ENCODE measurements at regions not wholly inside any gene's neighbourhood (a gene's known extent, or its start where the extent isn't known, plus 50 kb on each side); places are given as distances from the start of the nearest gene placed in this dataset.

DNA sequence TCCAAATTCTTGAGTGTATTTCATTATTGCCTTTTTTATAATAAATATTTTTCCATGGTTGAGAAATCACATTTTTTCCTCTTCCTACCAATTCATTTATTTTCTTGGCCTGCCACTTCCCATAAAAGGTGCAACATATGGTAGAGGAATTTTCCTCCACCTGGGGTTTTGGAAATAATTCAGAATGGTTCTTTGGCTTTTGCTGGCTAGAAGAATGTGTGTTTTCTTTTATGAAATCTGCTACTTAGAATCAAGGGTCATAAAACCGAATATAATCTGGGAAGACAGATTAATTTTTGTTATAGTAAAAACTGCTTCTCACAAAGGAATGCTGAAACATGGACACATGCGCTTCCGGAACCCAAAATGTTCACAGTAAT is 54.0 kb upstream of the POMGNT2 start:
- no peak for DNase-seq (ENCODE audit: low read depth in 1 of 2, low spot score in 1 of 2)
- no peaks in the 10 kb centered on the region for H3K27me3 ChIP-seq (ENCODE audit: insufficient read depth, poor library complexity, severe bottlenecking)

DNA sequence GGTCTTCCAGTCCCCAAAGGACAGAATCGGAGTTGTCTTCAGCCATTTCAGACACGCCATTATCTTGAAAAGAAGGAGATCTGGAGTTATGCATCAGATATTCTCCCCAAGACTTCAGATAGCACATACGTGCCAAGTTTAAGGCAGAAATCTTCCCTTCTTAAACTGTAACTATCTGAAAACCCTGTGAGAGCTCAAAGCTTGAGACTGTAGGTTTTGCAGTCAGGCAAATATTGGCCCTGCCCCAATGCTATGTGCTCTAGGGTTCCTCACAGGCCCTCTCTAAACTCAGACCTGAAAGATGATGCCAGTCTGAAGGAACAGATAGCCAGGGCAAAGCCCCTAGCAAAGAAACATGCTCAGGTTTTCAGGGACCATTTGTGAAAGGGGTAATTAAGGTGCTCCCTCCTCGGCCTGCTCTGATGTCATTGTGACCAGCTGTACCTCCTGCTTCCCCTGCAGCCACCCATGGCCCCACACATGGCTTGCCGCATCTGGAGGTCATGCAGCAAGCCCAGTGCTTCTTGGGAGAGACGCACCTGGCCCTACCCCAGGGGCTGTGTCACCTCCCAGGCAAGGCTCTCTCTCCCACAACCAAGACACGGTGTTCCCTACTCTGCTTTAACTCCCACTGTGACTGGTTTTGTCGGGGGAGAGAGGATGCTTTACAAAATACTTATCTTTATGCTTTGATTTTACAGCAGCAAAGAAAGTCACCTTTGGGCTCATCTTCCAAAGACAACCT is 53.4 kb upstream of the POMGNT2 start:
- Histone ChIP-seq H3K27ac (replicated peaks) (no peak overlapping the region), H3K4me3 (replicated peaks; ENCODE audit: insufficient read depth, low read length) (no peak overlapping the region), H3K27me3 (ENCODE audit: insufficient read depth, poor library complexity, severe bottlenecking) (no peaks in the 10 kb centered on the region)
- TF ChIP-seq, protein P1, sequence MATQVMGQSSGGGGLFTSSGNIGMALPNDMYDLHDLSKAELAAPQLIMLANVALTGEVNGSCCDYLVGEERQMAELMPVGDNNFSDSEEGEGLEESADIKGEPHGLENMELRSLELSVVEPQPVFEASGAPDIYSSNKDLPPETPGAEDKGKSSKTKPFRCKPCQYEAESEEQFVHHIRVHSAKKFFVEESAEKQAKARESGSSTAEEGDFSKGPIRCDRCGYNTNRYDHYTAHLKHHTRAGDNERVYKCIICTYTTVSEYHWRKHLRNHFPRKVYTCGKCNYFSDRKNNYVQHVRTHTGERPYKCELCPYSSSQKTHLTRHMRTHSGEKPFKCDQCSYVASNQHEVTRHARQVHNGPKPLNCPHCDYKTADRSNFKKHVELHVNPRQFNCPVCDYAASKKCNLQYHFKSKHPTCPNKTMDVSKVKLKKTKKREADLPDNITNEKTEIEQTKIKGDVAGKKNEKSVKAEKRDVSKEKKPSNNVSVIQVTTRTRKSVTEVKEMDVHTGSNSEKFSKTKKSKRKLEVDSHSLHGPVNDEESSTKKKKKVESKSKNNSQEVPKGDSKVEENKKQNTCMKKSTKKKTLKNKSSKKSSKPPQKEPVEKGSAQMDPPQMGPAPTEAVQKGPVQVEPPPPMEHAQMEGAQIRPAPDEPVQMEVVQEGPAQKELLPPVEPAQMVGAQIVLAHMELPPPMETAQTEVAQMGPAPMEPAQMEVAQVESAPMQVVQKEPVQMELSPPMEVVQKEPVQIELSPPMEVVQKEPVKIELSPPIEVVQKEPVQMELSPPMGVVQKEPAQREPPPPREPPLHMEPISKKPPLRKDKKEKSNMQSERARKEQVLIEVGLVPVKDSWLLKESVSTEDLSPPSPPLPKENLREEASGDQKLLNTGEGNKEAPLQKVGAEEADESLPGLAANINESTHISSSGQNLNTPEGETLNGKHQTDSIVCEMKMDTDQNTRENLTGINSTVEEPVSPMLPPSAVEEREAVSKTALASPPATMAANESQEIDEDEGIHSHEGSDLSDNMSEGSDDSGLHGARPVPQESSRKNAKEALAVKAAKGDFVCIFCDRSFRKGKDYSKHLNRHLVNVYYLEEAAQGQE (IDR thresholded peaks at IDR 0.05; ENCODE audit: insufficient replicate concordance, low read depth): no peak
- TF ChIP-seq SPI1 (IDR thresholded peaks at IDR 0.05; ENCODE audit: borderline replicate concordance, low read depth) (no peak), POLR2AphosphoS5 (IDR thresholded peaks at IDR 0.05; ENCODE audit: low read depth) (no peak), GABPA (IDR thresholded peaks at IDR 0.05; ENCODE audit: low read depth) (no peak), CTCF (IDR thresholded peaks at IDR 0.05; ENCODE audit: insufficient read depth, low read length) (no peak)
- DNase-seq (ENCODE audit: low read depth in 1 of 2, low spot score in 1 of 2): no peak

More for the DNA sequence above, 54.0 kb upstream of the POMGNT2 start:
- no peak overlapping the region for H3K27ac ChIP-seq (replicated peaks)
- no peak overlapping the region for H3K4me3 ChIP-seq (replicated peaks; ENCODE audit: insufficient read depth, low read length)
- TF ChIP-seq SPI1 (IDR thresholded peaks at IDR 0.05; ENCODE audit: borderline replicate concordance, low read depth) (no peak), GABPA (IDR thresholded peaks at IDR 0.05; ENCODE audit: low read depth) (no peak), POLR2AphosphoS5 (IDR thresholded peaks at IDR 0.05; ENCODE audit: low read depth) (no peak)
- TF ChIP-seq, protein P1 (IDR thresholded peaks at IDR 0.05; ENCODE audit: insufficient replicate concordance, low read depth): no peak

DNA sequence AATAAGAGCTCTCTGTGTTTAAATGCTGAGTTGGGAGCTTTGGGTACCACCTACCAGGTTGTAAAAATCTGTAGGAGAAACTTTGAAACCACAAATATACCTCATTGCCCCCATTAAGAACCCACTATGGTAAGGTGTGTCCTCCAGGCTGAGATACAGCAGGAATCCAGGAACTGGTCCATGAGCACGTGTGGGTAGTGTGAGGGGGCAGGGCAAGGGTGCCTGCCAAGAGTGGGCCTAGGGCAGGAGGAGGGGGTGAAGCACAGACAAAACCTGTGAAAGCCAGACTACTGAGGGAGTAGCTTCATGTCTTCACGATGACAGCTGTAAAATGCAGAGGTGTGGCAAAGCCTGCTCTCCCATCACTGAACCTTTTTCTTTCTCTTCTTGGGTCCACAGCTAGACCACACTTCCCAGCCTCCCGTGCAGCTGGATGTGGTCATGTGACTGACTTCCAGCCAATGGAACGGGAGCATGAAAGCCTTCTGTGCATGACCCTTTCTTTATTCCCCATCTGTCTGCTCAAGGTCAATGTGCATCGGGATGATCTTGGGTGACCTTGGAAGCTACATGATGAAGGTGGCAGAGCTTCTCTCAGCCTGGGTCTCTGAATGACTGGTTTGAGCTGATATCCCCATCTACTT is 51.1 kb upstream of the POMGNT2 start:
- peaks cover 5% of the 10 kb centered on the region for H3K27me3 ChIP-seq (ENCODE audit: insufficient read depth, poor library complexity, severe bottlenecking)
- no peak for DNase-seq (ENCODE audit: low read depth in 1 of 2, low spot score in 1 of 2)
- H3K27ac ChIP-seq (replicated peaks): no peak overlapping the region
- H3K4me3 ChIP-seq (replicated peaks; ENCODE audit: insufficient read depth, low read length): no peak overlapping the region
- TF ChIP-seq SPI1 (IDR thresholded peaks at IDR 0.05; ENCODE audit: borderline replicate concordance, low read depth) (no peak), CTCF (IDR thresholded peaks at IDR 0.05; ENCODE audit: insufficient read depth, low read length) (no peak), POLR2AphosphoS5 (IDR thresholded peaks at IDR 0.05; ENCODE audit: low read depth) (no peak), GABPA (IDR thresholded peaks at IDR 0.05; ENCODE audit: low read depth) (no peak)
- TF ChIP-seq, protein P1 (IDR thresholded peaks at IDR 0.05; ENCODE audit: insufficient replicate concordance, low read depth): no peak

Measured in HL-60 (cell line).